Endothelial cell of umbilical vein (primary cell): ENCODE measurements at regions not wholly inside any gene's neighbourhood (a gene's known extent, or its start where the extent isn't known, plus 50 kb on each side); places are given as distances from the start of the nearest gene placed in this dataset.

Source experiments
- BruUV-seq: library from RNA; stranded (reverse); fragments of 400-500 nt; replicated peaks from 2 replicates; lab custom pipeline; 2021; lab: Mats Ljungman, UMichigan
- CTCF ChIA-PET: fragments of 300-600, 350-600 bp; sonication (Branson Sonifier 250); formaldehyde crosslinking; loops from one replicate; lab custom pipeline; 2021; ENCODE audit warnings: antibody characterized with exemption, inconsistent platforms; lab: Charles Lee
- POLR2A ChIA-PET: fragments of 300-600, 350-600 bp; sonication (Branson Sonifier 250); formaldehyde crosslinking; loops from one replicate; lab custom pipeline; 2021; ENCODE audit warnings: antibody characterized with exemption, inconsistent platforms; lab: Charles Lee
- DNase-seq: peaks from one replicate; pipeline ENCODE4 v3.0.0-alpha.2; 2011; ENCODE audit warnings: low read depth, low spot score
- FAIRE-seq: peaks from 2 replicates; lab custom pipeline; 2011; peaks lifted over from hg19 to GRCh38; lab: Jason Lieb, UNC
- H2AFZ ChIP-seq: 2 replicates; pipeline ENCODE4 v1.6.0; 2012; ENCODE audit warnings: low read depth, low read length, control low read depth, inconsistent platforms
- H3K27ac ChIP-seq: 2 replicates; pipeline ENCODE4 v1.5.1; 2011; ENCODE audit warnings: low read depth, mild to moderate bottlenecking, control low read depth, low read length, moderate library complexity; ENCODE audit not compliant: insufficient read depth
- H3K27me3 ChIP-seq, 2 experiments: 2 replicates each; pipeline versions ENCODE4 v1.6.0 to v1.6.1; 2011; ENCODE audit warnings: low read length in 2 of 2, mixed read lengths in 1 of 2; ENCODE audit not compliant: control insufficient read depth in 2 of 2, insufficient read depth in 2 of 2
- H3K36me3 ChIP-seq, 2 experiments: 2 replicates in 1 of 2; 3 replicates in 1 of 2; pipeline ENCODE4 v1.5.1; 2011; ENCODE audit warnings: low read length in 2 of 2, mild to moderate bottlenecking in 1 of 2, moderate library complexity in 1 of 2; ENCODE audit not compliant: control insufficient read depth in 2 of 2, insufficient read depth in 2 of 2; ENCODE audit errors: extremely low read depth in 1 of 2
- H3K4me1 ChIP-seq: 3 replicates; pipeline ENCODE4 v1.5.1; 2011; ENCODE audit warnings: mild to moderate bottlenecking, low read length; ENCODE audit not compliant: control insufficient read depth, insufficient read depth; ENCODE audit errors: extremely low read depth
- H3K4me2 ChIP-seq: 2 replicates; pipeline ENCODE4 v1.6.1; 2011; ENCODE audit warnings: low read length, control low read depth, mixed read lengths; ENCODE audit not compliant: insufficient read depth
- H3K4me3 ChIP-seq, 3 experiments: fragments of 200-600 bp in 1 of 3; sonication (generic), shearing (Covaris generic) in 1 of 3; replicated peaks in 1 of 3; 2 replicates each; pipeline ENCODE4 v1.5.1; 2011 to 2016; ENCODE audit warnings: control low read depth in 3 of 3, low read length in 3 of 3, mild to moderate bottlenecking in 2 of 3, inconsistent platforms in 1 of 3, low read depth in 1 of 3, moderate library complexity in 1 of 3; ENCODE audit not compliant: insufficient read depth in 1 of 3
- H3K79me2 ChIP-seq: 2 replicates; pipeline ENCODE4 v1.6.0; 2012; ENCODE audit warnings: low read length, inconsistent platforms; ENCODE audit not compliant: control insufficient read depth, insufficient read depth
- H3K9ac ChIP-seq: replicated peaks from 2 replicates; pipeline ENCODE3; 2011; ENCODE audit warnings: low read length, control low read depth; ENCODE audit not compliant: insufficient read depth; ENCODE audit errors: extremely low read depth
- H3K9me1 ChIP-seq: replicated peaks from 3 replicates; pipeline ENCODE4 v1.6.0; 2011; ENCODE audit warnings: mild to moderate bottlenecking, low read length; ENCODE audit not compliant: control insufficient read depth, insufficient read depth; ENCODE audit errors: extremely low read depth
- H3K9me3 ChIP-seq: replicated peaks from 2 replicates; pipeline ENCODE4 v1.5.1; 2012; ENCODE audit warnings: low read length, inconsistent platforms; ENCODE audit not compliant: control insufficient read depth, insufficient read depth
- H4K20me1 ChIP-seq: replicated peaks from 2 replicates; pipeline ENCODE3; 2011; ENCODE audit warnings: mild to moderate bottlenecking, low read length; ENCODE audit not compliant: control insufficient read depth, insufficient read depth; ENCODE audit errors: extremely low read depth
- EZH2 ChIP-seq: IDR thresholded peaks from 2 replicates; pipeline ENCODE4 v1.6.1; 2012; ENCODE audit warnings: borderline replicate concordance, low read depth, mild to moderate bottlenecking, moderate library complexity, low read length, inconsistent platforms; ENCODE audit not compliant: severe bottlenecking
- FOS ChIP-seq: IDR thresholded peaks from 2 replicates; pipeline ENCODE4 v1.6.1; 2011; ENCODE audit warnings: mild to moderate bottlenecking, low read length, moderate library complexity, borderline replicate concordance; ENCODE audit not compliant: insufficient read depth
- GATA2 ChIP-seq: IDR thresholded peaks from 2 replicates; pipeline ENCODE4 v1.7.0; 2011; ENCODE audit warnings: low read depth, mild to moderate bottlenecking, moderate library complexity, mixed read lengths, low read length; ENCODE audit not compliant: insufficient read length, insufficient read depth
- JUN ChIP-seq: IDR thresholded peaks from 2 replicates; pipeline ENCODE4 v1.6.1; 2011; ENCODE audit warnings: borderline replicate concordance, low read depth; ENCODE audit not compliant: insufficient read length, insufficient read depth
- MYC ChIP-seq: IDR thresholded peaks from one replicate; pipeline ENCODE4 v1.6.1; 2011; ENCODE audit warnings: mild to moderate bottlenecking, low read depth, low read length
- POLR2A ChIP-seq: IDR thresholded peaks from 2 replicates; pipeline ENCODE4 v1.6.1; 2012; ENCODE audit warnings: low read depth, mild to moderate bottlenecking, control low read depth, low read length
- POLR2AphosphoS5 ChIP-seq: IDR thresholded peaks from 2 replicates; pipeline ENCODE4 v1.6.1; 2012; ENCODE audit warnings: low read depth, mild to moderate bottlenecking, control low read depth, low read length, moderate library complexity; ENCODE audit not compliant: insufficient read depth
- dilution Hi-C: fragments of 300-500 bp; cut with MboI; formaldehyde crosslinking; loops from one replicate; pipeline ENCODE4 v1.15.0; 2019; ENCODE audit warnings: low sequenced_read_pairs; ENCODE audit not compliant: extremely low pct_ligation_motif_present
- intact Hi-C: fragments of 100-400 bp; cut with micrococcal nuclease; formaldehyde crosslinking; loops from one replicate; pipeline ENCODE4 v1.10.0; 2022
- TF ChIP-seq, protein P1 (sequence below): IDR thresholded peaks from 2 replicates; pipeline ENCODE4 v1.6.1; 2011; ENCODE audit not compliant: insufficient read depth, insufficient read length
- TF ChIP-seq, protein P2 (sequence below), 2 donors: IDR thresholded peaks; 1 replicate in 1 of 2; 2 replicates in 1 of 2; pipeline ENCODE4 v1.5.1; 2011; ENCODE audit warnings: low read length in 2 of 2, mild to moderate bottlenecking in 2 of 2, moderate library complexity in 2 of 2, control low read depth in 1 of 2, inconsistent platforms in 1 of 2, low read depth in 1 of 2; ENCODE audit not compliant: insufficient read depth in 1 of 2; ENCODE audit errors: extremely low read depth in 1 of 2

DNA sequence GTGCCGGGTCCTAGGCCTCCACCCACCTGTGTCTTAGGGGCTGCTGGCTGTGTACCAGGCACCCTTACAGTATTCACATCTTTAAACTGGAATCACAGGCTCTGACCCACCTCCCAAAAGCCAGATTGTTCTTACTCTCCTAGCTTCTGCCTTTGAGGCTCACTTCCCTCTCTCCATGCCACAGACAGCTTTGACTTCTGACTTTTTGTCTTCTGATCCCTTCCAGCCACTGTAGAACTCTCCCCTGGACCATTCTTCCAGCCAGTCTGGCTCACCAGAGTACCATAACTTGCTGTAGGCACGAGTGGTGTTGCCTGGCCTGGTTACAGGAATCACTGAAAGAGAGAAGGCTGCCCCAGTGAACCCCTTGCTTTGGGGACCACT is 58.1 kb upstream of the STUM start:
- ChIA-PET POLR2A (no interaction called here), CTCF (interaction anchor here (1.9 kb wide), 1 partner anchor 33 kb away, joined by 5 read pairs; no protein-coding TSS in a partner anchor)
- DNase-seq (no peak), FAIRE-seq (no peak)
- Histone ChIP-seq H3K9ac (no peak overlapping the region), H3K36me3 (no peaks in the 10 kb centered on the region), H3K27ac (no peak overlapping the region), H3K4me1 (no peaks in the 10 kb centered on the region), H3K79me2 (no peaks in the 10 kb centered on the region), H4K20me1 (no peaks in the 10 kb centered on the region), H3K9me1 (no peaks in the 10 kb centered on the region), H3K4me3 (no peak overlapping the region), H3K9me3 (no peaks in the 10 kb centered on the region), H2AFZ (no peak overlapping the region), H3K27me3 (no peaks in the 10 kb centered on the region), H3K4me2 (no peak overlapping the region)
- no TSS peak for BruUV-seq
- intact Hi-C loops (no loop called here), dilution Hi-C loops (no loop called here)
- TF ChIP-seq, protein P1, sequence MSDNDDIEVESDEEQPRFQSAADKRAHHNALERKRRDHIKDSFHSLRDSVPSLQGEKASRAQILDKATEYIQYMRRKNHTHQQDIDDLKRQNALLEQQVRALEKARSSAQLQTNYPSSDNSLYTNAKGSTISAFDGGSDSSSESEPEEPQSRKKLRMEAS, result no peak
- TF ChIP-seq GATA2 (no peak), MYC (no peak), EZH2 (no peak), JUN (no peak), FOS (no peak), POLR2A (no peak), POLR2AphosphoS5 (no peak)
- TF ChIP-seq, protein P2, sequence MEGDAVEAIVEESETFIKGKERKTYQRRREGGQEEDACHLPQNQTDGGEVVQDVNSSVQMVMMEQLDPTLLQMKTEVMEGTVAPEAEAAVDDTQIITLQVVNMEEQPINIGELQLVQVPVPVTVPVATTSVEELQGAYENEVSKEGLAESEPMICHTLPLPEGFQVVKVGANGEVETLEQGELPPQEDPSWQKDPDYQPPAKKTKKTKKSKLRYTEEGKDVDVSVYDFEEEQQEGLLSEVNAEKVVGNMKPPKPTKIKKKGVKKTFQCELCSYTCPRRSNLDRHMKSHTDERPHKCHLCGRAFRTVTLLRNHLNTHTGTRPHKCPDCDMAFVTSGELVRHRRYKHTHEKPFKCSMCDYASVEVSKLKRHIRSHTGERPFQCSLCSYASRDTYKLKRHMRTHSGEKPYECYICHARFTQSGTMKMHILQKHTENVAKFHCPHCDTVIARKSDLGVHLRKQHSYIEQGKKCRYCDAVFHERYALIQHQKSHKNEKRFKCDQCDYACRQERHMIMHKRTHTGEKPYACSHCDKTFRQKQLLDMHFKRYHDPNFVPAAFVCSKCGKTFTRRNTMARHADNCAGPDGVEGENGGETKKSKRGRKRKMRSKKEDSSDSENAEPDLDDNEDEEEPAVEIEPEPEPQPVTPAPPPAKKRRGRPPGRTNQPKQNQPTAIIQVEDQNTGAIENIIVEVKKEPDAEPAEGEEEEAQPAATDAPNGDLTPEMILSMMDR (IDR thresholded peaks at IDR 0.05; ENCODE audit: extremely low read depth in 1 of 2, insufficient read depth in 1 of 2, low read depth in 1 of 2, low read length in 2 of 2), result no peak
